A549 (cell line): ENCODE measurements at regions not wholly inside any gene's neighbourhood (a gene's known extent, or its start where the extent isn't known, plus 50 kb on each side); places are given as distances from the start of the nearest gene placed in this dataset.

ENCODE experiments used
- ATAC-seq, 2 experiments: fragments of 200-7000 bp in 1 of 2; fragments of >200 bp in 1 of 2; cut with Nextera tagmentation in 1 of 2; cut with Tn5 transposase in 1 of 2; 3 replicates each; pipeline versions ENCODE4 v1.8.0 to v1.9.1; 2018 to 2020; ENCODE audit warnings: mild to moderate bottlenecking in 1 of 2, moderate library complexity in 1 of 2
- CTCF ChIA-PET: fragments of 300-600 bp; sonication (Branson Sonifier 250); formaldehyde crosslinking; extraction: SDS; loops from one replicate; lab custom pipeline; 2021; ENCODE audit warnings: antibody characterized with exemption, inconsistent platforms; lab: Yijun Ruan, JAX
- POLR2A ChIA-PET: fragments of 350-600 bp; formaldehyde crosslinking; extraction: SDS; loops from one replicate; lab custom pipeline; 2021; ENCODE audit warnings: antibody characterized with exemption, inconsistent platforms; lab: Yijun Ruan, JAX
- DNase-seq, 2 experiments: peaks; one replicate each; pipeline versions ENCODE4 v3.0.0 to v3.0.0-alpha.2; 2011 to 2016; ENCODE audit warnings: low read depth in 1 of 2, low spot score in 1 of 2
- FAIRE-seq: peaks from 2 replicates; lab custom pipeline; 2011; peaks lifted over from hg19 to GRCh38; lab: Jason Lieb, UNC
- H3K27ac ChIP-seq, 2 experiments: fragments of >200 bp; sonication (Bioruptor Twin); formaldehyde crosslinking; 3 replicates each; pipeline ENCODE4 v1.5.1; 2016 to 2017
- H3K4me1 ChIP-seq: fragments of >200 bp; sonication (Bioruptor Twin); formaldehyde crosslinking; 3 replicates; pipeline ENCODE4 v1.6.1; 2016
- H3K4me2 ChIP-seq: fragments of >200 bp; sonication (Bioruptor Twin); formaldehyde crosslinking; 3 replicates; pipeline ENCODE4 v1.6.1; 2016
- H3K4me3 ChIP-seq: fragments of >200 bp; sonication (Bioruptor Twin); formaldehyde crosslinking; 3 replicates; pipeline ENCODE4 v1.5.1; 2016
- H3K9me3 ChIP-seq: fragments of >200 bp; sonication (Bioruptor Twin); formaldehyde crosslinking; 3 replicates; pipeline ENCODE4 v1.6.1; 2016
- BCL3 ChIP-seq: fragments of >200 bp; sonication (Bioruptor Twin); formaldehyde crosslinking; IDR thresholded peaks from 3 replicates; pipeline ENCODE4 v1.6.1; 2016
- CBX8 ChIP-seq: fragments of 200-600 bp; sonication (generic); IDR thresholded peaks from 2 replicates; pipeline ENCODE4 v1.6.1; 2016
- CEBPB ChIP-seq, 2 experiments: fragments of >200 bp in 1 of 2; sonication (Bioruptor Twin) in 1 of 2; formaldehyde crosslinking in 1 of 2; IDR thresholded peaks; 2 replicates each; pipeline ENCODE4 v1.6.1; 2012 to 2016
- CHD4 ChIP-seq: fragments of 200-600 bp; sonication (generic); IDR thresholded peaks from 2 replicates; pipeline ENCODE4 v1.6.1; 2016; ENCODE audit warnings: antibody characterized with exemption, mild to moderate bottlenecking, borderline replicate concordance
- CTCF ChIP-seq: fragments of >200 bp; sonication (Bioruptor Twin); formaldehyde crosslinking; IDR thresholded peaks from 3 replicates; pipeline ENCODE4 v1.5.1; 2016
- E2F6 ChIP-seq: IDR thresholded peaks from 2 replicates; pipeline ENCODE4 v1.6.1; 2012; ENCODE audit warnings: low read depth, borderline replicate concordance
- EHMT2 ChIP-seq: fragments of 200-600 bp; sonication (generic); IDR thresholded peaks from 2 replicates; pipeline ENCODE4 v1.6.1; 2016; ENCODE audit warnings: antibody characterized with exemption, low read depth, mild to moderate bottlenecking, moderate library complexity
- FOSB ChIP-seq: fragments of 250-450 bp; sonication (Bioruptor Pico); IDR thresholded peaks from 2 replicates; pipeline ENCODE4 v1.5.0; 2020; ENCODE audit warnings: mild to moderate bottlenecking, moderate library complexity
- FOXS1 ChIP-seq: fragments of 250-450 bp; sonication (Bioruptor Pico); IDR thresholded peaks from 2 replicates; pipeline ENCODE4 v1.5.0; 2020; ENCODE audit warnings: mild to moderate bottlenecking, moderate library complexity
- HDAC2 ChIP-seq: fragments of 200-600 bp; sonication (generic); IDR thresholded peaks from 2 replicates; pipeline ENCODE4 v1.6.1; 2016
- HES2 ChIP-seq: fragments of >200 bp; sonication (Bioruptor Twin); formaldehyde crosslinking; IDR thresholded peaks from 2 replicates; pipeline ENCODE4 v1.6.1; 2016
- HOXB5 ChIP-seq: fragments of 250-450 bp; sonication (Bioruptor Pico); IDR thresholded peaks from 2 replicates; pipeline ENCODE4 v1.5.0; 2020; ENCODE audit warnings: mild to moderate bottlenecking, moderate library complexity
- JUN ChIP-seq, 2 experiments: fragments of >200 bp; sonication (Bioruptor Twin); formaldehyde crosslinking; IDR thresholded peaks; 2 replicates in 1 of 2; 3 replicates in 1 of 2; pipeline ENCODE4 v1.6.1; 2016 to 2017
- JUNB ChIP-seq: fragments of >200 bp; sonication (Bioruptor Twin); formaldehyde crosslinking; IDR thresholded peaks from 2 replicates; pipeline ENCODE4 v1.6.1; 2016
- MAFK ChIP-seq: fragments of 450-650 bp; IDR thresholded peaks from 2 replicates; pipeline ENCODE4 v1.6.1; 2014; ENCODE audit not compliant: partially characterized antibody
- MAX ChIP-seq: IDR thresholded peaks from 2 replicates; pipeline ENCODE4 v1.6.1; 2012
- MAZ ChIP-seq: fragments of 150-350 bp; IDR thresholded peaks from 2 replicates; pipeline ENCODE4 v1.6.1; 2014; ENCODE audit warnings: antibody characterized with exemption, low read depth, low read length, borderline replicate concordance
- MYC ChIP-seq: IDR thresholded peaks from 2 replicates; pipeline ENCODE4 v1.6.1; 2012; ENCODE audit warnings: mild to moderate bottlenecking, inconsistent platforms, low read length, improper control_type of control experiment, borderline replicate concordance
- NPAS2 ChIP-seq: fragments of 250-450 bp; sonication (Bioruptor Pico); IDR thresholded peaks from 2 replicates; pipeline ENCODE4 v1.8.0; 2022; ENCODE audit warnings: mild to moderate bottlenecking, moderate library complexity, borderline replicate concordance
- NR3C1 ChIP-seq: fragments of >200 bp; sonication (Bioruptor Twin); formaldehyde crosslinking; IDR thresholded peaks from 3 replicates; pipeline ENCODE4 v1.6.1; 2017
- PBX3 ChIP-seq: IDR thresholded peaks from 2 replicates; pipeline ENCODE4 v1.6.1; 2012
- POLR2A ChIP-seq: IDR thresholded peaks from 2 replicates; pipeline ENCODE4 v1.6.1; 2012; ENCODE audit warnings: mild to moderate bottlenecking, low read length
- POLR2AphosphoS2 ChIP-seq: conservative IDR thresholded peaks from 2 replicates; pipeline ENCODE4 v1.6.1; 2012; ENCODE audit warnings: low read length, improper control_type of control experiment, inconsistent platforms
- RFX5 ChIP-seq: fragments of 450-650 bp; IDR thresholded peaks from 2 replicates; pipeline ENCODE4 v1.7.1; 2014; ENCODE audit warnings: antibody characterized with exemption, mild to moderate bottlenecking, moderate library complexity
- SREBF2 ChIP-seq: fragments of 450-650 bp; IDR thresholded peaks from 2 replicates; pipeline ENCODE4 v1.6.1; 2014; ENCODE audit warnings: mild to moderate bottlenecking, moderate library complexity
- TFCP2L1 ChIP-seq: fragments of 250-450 bp; sonication (Bioruptor Pico); IDR thresholded peaks from 2 replicates; pipeline ENCODE4 v1.5.0; 2021; ENCODE audit warnings: mild to moderate bottlenecking
- ZNF302 ChIP-seq: fragments of 250-450 bp; sonication (Bioruptor Pico); IDR thresholded peaks from 2 replicates; pipeline ENCODE4 v1.9.0; 2021; ENCODE audit warnings: inconsistent platforms, mild to moderate bottlenecking, moderate library complexity
- WGBS: methylation state at CpG from one replicate; pipeline ENCODE4 v1.1.6; 2017; ENCODE audit errors: missing lambda C conversion rate; 5-methylcytosine and 5-hydroxymethylcytosine counted together

GRCh38 chr5:92879806-92880543, 701.0 kb downstream of the NR2F1-AS1 start:
- CTCF ChIA-PET, result no interaction called here
- no peak for TF ChIP-seq MAX
- no peak for TF ChIP-seq ZNF302 (CRISPR knock-in tag)
- no peak for TF ChIP-seq CEBPB (IDR thresholded peaks at IDR 0.05)
- no peak for TF ChIP-seq CTCF
- no peak for TF ChIP-seq MAFK
- TF ChIP-seq HDAC2, result no peak
- no peak for TF ChIP-seq HES2
- no peak for TF ChIP-seq MYC
- no peak for TF ChIP-seq CBX8
- TF ChIP-seq PBX3, result no peak
- TF ChIP-seq POLR2A, result no peak
- no peak for TF ChIP-seq NR3C1
- TF ChIP-seq NPAS2 (CRISPR knock-in tag), result no peak
- TF ChIP-seq CHD4, result no peak
- no peak for TF ChIP-seq JUNB
- no peak for TF ChIP-seq MAZ
- TF ChIP-seq POLR2AphosphoS2, result no peak
- no peak for TF ChIP-seq TFCP2L1 (CRISPR knock-in tag)
- TF ChIP-seq SREBF2, result no peak
- no peak for TF ChIP-seq E2F6
- TF ChIP-seq, all 56 proteins: peak for 0
- H3K4me1 ChIP-seq, result no peaks in the 10 kb centered on the region
- H3K4me3 ChIP-seq, result no peak overlapping the region
- no peak overlapping the region for H3K4me2 ChIP-seq
- POLR2A ChIA-PET, result no interaction called here
- FAIRE-seq (no peak), ATAC-seq (no peak), DNase-seq (no peak)
- no peak overlapping the region for H3K27ac ChIP-seq
- H3K9me3 ChIP-seq, result peaks cover 8% of the 10 kb centered on the region; the same call in 2 of the 3 replicates
- WGBS, result 72% methylated on average over 2 of the region's 2 CpGs

- TF ChIP-seq MYC, result no peak
- no peak for TF ChIP-seq JUN (IDR thresholded peaks at IDR 0.05)
- TF ChIP-seq HOXB5 (CRISPR knock-in tag), result no peak
- TF ChIP-seq CHD4, result no peak
- no peak for TF ChIP-seq BCL3
- TF ChIP-seq FOXS1 (CRISPR knock-in tag), result no peak
- TF ChIP-seq FOSB (CRISPR knock-in tag), result no peak
- no peak for TF ChIP-seq RFX5
- TF ChIP-seq EHMT2, result no peak
- Histone ChIP-seq H3K27ac (no peak overlapping the region), H3K4me3 (no peak overlapping the region), H3K4me2 (no peak overlapping the region), H3K4me1 (no peaks in the 10 kb centered on the region), H3K9me3 (peaks cover 15% of the 10 kb centered on the region; the same call in 2 of the 3 replicates)
- POLR2A ChIA-PET, result no interaction called here
- no peak for FAIRE-seq
- 76% methylated on average over 2 of the region's 2 CpGs for WGBS
- no peak for ATAC-seq
- CTCF ChIA-PET, result no interaction called here
- no peak for DNase-seq
Observed at GRCh38 chr5:92874790-92875189, 706.2 kb downstream of the NR2F1-AS1 start.
